Breast epithelium (tissue), 3 donors: ENCODE measurements at regions not wholly inside any gene's neighbourhood (a gene's known extent, or its start where the extent isn't known, plus 50 kb on each side); places are given as distances from the start of the nearest gene placed in this dataset.

Source experiments
- CTCF ChIP-seq, 3 donors: fragments of 450-650 bp; IDR thresholded peaks; one replicate each; pipeline ENCODE4 v1.5.1; 2016 to 2017; ENCODE audit warnings: antibody characterized with exemption in 3 of 3, mild to moderate bottlenecking in 3 of 3, moderate library complexity in 3 of 3
- POLR2A ChIP-seq: fragments of 450-650 bp; IDR thresholded peaks from one replicate; pipeline ENCODE4 v1.6.1; 2016; ENCODE audit warnings: antibody characterized with exemption, mild to moderate bottlenecking, moderate library complexity

GRCh38 chrX:42697544-42697943 lies 80.4 kb downstream of the PPP1R2C start:
- TF ChIP-seq POLR2A (no peak), CTCF (IDR thresholded peaks at IDR 0.05) (no peak)
